Pancreas (tissue), 10 donors: ENCODE measurements at regions not wholly inside any gene's neighbourhood (a gene's known extent, or its start where the extent isn't known, plus 50 kb on each side); places are given as distances from the start of the nearest gene placed in this dataset.

Experiments
- ATAC-seq, 4 donors: fragments of 200-7000 bp; cut with Tn5 transposase; one replicate each; pipeline versions ENCODE4 v1.8.0 to v1.9.1; 2020; ENCODE audit warnings: mild to moderate bottlenecking in 4 of 4, moderate library complexity in 4 of 4
- DNase-seq, 6 donors: peaks; one replicate each; pipeline ENCODE4 v3.0.0-alpha.2; 2020
- FAIRE-seq: peaks from 2 replicates; lab custom pipeline; 2012; peaks lifted over from hg19 to GRCh38; lab: Jason Lieb, UNC
- H3K27ac ChIP-seq, 4 donors: fragments of 200-600 bp; sonication (generic); 1 replicate in 3 of 4; 2 replicates in 1 of 4; pipeline versions ENCODE4 v1.5.0 to v1.8.0; 2020
- H3K27me3 ChIP-seq, 4 donors: fragments of 200-600 bp; one replicate each; pipeline ENCODE4 v1.8.0; 2021
- H3K36me3 ChIP-seq, 3 donors: fragments of 200-600 bp; sonication (generic) in 1 of 3; one replicate each; pipeline versions ENCODE4 v1.5.0 to v1.8.0; 2020 to 2021
- H3K4me1 ChIP-seq, 3 donors: fragments of 200-600 bp; one replicate each; pipeline ENCODE4 v1.8.0; 2021
- H3K4me3 ChIP-seq, 4 donors: fragments of 200-600 bp; sonication (generic) in 2 of 4; one replicate each; pipeline versions ENCODE4 v1.5.0 to v1.8.0; 2020 to 2021
- H3K9me3 ChIP-seq, 4 donors: fragments of 200-600 bp; one replicate each; pipeline ENCODE4 v1.8.0; 2021
- WGBS, 2 donors: extraction: QIAGEN DNeasy Blood & Tissue Kit; methylation state at CpG; one replicate each; pipeline ENCODE4 v1.1.7; 2013; 5-methylcytosine and 5-hydroxymethylcytosine counted together
- intact Hi-C, 3 donors: fragments of 100-400 bp; cut with DNase I; formaldehyde crosslinking; loops; one replicate each; pipeline versions ENCODE4 v1.11.1 to v1.14.2; 2022
- TF ChIP-seq, protein P1 (sequence below), 4 donors: fragments of 200-600 bp; sonication (generic) in 3 of 4; IDR thresholded peaks; one replicate each; pipeline versions ENCODE4 v1.5.0 to v1.8.0; 2021; ENCODE audit warnings: antibody characterized with exemption in 4 of 4
- donor health status: healthy with polysubstance abuse.
- donor health status: DM: no; HTN: no; CAD: no; lungs with moderate emphysema.
- donor health status: DM: no; HTN: no; CAD: no.
- donor health status: control.
- donor health status: control.
- donor health status: Bipolar disorder and iron deficiency.
- donor health status: DM: yes; HTN: yes; CAD: no.
- donor health status: DM: no; HTN: no; CAD: no.
- donor health status: DM: no; HTN: no; CAD: no.
- donor health status: DM: yes; HTN: yes; CAD: no.

DNA sequence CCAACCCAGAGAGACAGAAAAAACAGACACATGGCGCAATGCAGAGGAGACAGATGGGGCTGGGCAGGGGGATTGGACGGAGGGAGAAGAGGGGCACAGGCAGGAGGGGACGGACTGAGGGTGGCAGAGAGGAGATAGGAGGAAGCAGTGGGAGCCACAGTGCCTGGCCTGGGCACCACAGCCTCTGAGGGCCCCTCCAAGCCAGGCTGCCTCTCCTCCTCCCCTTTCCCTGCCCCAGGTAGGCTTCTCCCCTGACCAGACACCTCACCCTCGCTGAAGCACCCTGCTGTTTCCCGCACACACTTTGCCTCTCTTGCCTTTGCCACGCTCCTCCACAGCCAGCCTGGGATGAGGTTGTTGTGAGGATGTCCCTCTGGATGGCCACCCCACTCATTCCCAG lies 84.0 kb upstream of the PRR20G start:
- WGBS, 2 donors: 47 to 61% methylated on average over 5 to 6 of the region's 6 CpGs
- Histone ChIP-seq H3K9me3 (no peaks in the 10 kb centered on the region), H3K36me3 (no peaks in the 10 kb centered on the region), H3K4me1 (no peaks in the 10 kb centered on the region), H3K27ac (no peak overlapping the region), H3K27me3 (no peaks in the 10 kb centered on the region), H3K4me3 (no peak overlapping the region)
- TF ChIP-seq, protein P1, sequence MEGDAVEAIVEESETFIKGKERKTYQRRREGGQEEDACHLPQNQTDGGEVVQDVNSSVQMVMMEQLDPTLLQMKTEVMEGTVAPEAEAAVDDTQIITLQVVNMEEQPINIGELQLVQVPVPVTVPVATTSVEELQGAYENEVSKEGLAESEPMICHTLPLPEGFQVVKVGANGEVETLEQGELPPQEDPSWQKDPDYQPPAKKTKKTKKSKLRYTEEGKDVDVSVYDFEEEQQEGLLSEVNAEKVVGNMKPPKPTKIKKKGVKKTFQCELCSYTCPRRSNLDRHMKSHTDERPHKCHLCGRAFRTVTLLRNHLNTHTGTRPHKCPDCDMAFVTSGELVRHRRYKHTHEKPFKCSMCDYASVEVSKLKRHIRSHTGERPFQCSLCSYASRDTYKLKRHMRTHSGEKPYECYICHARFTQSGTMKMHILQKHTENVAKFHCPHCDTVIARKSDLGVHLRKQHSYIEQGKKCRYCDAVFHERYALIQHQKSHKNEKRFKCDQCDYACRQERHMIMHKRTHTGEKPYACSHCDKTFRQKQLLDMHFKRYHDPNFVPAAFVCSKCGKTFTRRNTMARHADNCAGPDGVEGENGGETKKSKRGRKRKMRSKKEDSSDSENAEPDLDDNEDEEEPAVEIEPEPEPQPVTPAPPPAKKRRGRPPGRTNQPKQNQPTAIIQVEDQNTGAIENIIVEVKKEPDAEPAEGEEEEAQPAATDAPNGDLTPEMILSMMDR (IDR thresholded peaks at IDR 0.05): no peak
- intact Hi-C loops: no loop called here
- DNase-seq: no peak
- FAIRE-seq: no peak
- no peak for ATAC-seq

DNA sequence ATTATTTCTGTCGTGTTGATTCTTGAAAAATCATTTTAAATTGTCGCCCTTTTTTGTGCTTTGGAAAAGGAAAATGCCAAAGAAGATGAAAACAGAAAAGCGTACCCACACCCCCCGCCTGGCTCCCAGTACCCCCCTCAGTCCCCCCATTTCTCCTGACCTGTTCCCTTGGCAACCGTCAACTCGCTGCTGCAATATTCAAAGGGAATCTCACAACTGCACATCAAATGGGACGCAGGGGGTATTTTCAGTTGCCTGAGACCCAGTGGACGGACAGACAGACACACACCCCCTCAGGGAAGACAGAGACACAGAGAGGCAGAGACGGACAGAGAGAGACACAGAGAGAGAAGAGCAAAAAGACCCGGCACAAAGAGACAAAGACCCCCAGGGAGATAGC lies 83.5 kb upstream of the PRR20G start:
- TF ChIP-seq, protein P1 (IDR thresholded peaks at IDR 0.05): no peak
- intact Hi-C loops: no loop called here
- no peaks in the 10 kb centered on the region for H3K36me3 ChIP-seq
- no peaks in the 10 kb centered on the region for H3K27me3 ChIP-seq
- FAIRE-seq (no peak), ATAC-seq (no peak), DNase-seq (no peak)
- no peaks in the 10 kb centered on the region for H3K9me3 ChIP-seq
- H3K27ac ChIP-seq: no peak overlapping the region
- no peak overlapping the region for H3K4me3 ChIP-seq
- WGBS, 2 donors: 47 to 58% methylated on average over 10 of the region's 10 CpGs
- no peaks in the 10 kb centered on the region for H3K4me1 ChIP-seq

DNA sequence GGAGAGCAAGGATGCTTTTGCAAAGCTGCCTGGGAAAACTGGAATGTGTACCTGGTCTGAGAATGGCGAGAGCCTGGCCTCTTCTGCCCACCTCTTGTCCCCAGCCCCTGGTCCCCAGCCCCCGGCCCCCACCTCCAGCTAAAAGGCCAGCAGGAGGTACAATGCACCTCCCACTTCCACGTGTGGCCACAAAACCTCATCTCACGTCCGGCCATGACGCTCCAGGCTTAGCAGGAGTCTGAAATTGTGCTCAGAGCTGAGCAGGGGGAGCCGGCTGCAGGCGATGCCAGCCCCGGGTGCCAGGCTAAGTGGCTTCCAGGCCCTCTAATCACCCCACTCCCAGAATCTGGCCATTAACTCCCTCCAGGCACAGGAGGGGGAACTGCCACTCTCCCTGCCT lies 83.1 kb upstream of the PRR20G start:
- WGBS, 2 donors: 30 to 50% methylated on average over 9 of the region's 9 CpGs
- H3K27me3 ChIP-seq: no peaks in the 10 kb centered on the region

DNA sequence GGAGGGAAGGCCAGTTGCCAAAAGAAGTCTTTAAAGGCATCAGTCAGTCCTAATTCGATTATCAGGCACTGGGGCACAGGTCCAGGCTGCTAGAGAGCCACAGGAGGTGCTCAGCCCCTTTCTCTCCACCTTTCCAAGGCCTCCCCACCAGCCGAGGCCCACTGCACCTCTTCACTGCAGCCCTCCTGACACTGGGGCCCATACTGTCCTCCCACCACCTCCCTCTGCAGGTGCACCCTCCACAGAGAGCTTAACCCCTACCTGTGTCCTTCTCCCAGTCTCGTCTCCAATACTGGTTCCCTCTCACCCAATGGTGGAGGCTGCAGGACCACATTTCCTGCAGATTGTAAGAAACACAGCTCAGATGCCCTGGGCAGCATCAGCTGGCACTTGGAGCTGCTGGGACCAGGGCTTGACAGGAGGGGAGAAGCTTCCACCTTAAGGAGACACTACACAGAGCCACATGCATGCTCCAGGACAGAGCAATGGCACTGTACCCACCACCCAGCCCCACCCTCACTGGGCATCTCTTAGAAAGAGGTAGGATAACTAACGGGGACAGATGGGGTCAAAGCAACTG lies 81.6 kb upstream of the PRR20G start:
- FAIRE-seq: no peak
- ATAC-seq: no peak
- 29 to 38% methylated on average over 4 of the region's 4 CpGs for WGBS, 2 donors
- H3K9me3 ChIP-seq: no peaks in the 10 kb centered on the region
- no peak overlapping the region for H3K4me3 ChIP-seq
- no peak overlapping the region for H3K27ac ChIP-seq
- no peak for DNase-seq
- intact Hi-C loops: no loop called here
- H3K27me3 ChIP-seq: no peaks in the 10 kb centered on the region
- H3K36me3 ChIP-seq: no peaks in the 10 kb centered on the region
- no peaks in the 10 kb centered on the region for H3K4me1 ChIP-seq
- TF ChIP-seq, protein P1 (IDR thresholded peaks at IDR 0.05): no peak

More for the DNA sequence above, 83.1 kb upstream of the PRR20G start:
- FAIRE-seq (no peak), ATAC-seq (no peak), DNase-seq (no peak)
- H3K4me3 ChIP-seq: no peak overlapping the region
- TF ChIP-seq, protein P1 (IDR thresholded peaks at IDR 0.05): no peak
- H3K9me3 ChIP-seq: no peaks in the 10 kb centered on the region
- intact Hi-C loops: no loop called here
- H3K36me3 ChIP-seq: no peaks in the 10 kb centered on the region
- H3K4me1 ChIP-seq: no peaks in the 10 kb centered on the region
- no peak overlapping the region for H3K27ac ChIP-seq

DNA sequence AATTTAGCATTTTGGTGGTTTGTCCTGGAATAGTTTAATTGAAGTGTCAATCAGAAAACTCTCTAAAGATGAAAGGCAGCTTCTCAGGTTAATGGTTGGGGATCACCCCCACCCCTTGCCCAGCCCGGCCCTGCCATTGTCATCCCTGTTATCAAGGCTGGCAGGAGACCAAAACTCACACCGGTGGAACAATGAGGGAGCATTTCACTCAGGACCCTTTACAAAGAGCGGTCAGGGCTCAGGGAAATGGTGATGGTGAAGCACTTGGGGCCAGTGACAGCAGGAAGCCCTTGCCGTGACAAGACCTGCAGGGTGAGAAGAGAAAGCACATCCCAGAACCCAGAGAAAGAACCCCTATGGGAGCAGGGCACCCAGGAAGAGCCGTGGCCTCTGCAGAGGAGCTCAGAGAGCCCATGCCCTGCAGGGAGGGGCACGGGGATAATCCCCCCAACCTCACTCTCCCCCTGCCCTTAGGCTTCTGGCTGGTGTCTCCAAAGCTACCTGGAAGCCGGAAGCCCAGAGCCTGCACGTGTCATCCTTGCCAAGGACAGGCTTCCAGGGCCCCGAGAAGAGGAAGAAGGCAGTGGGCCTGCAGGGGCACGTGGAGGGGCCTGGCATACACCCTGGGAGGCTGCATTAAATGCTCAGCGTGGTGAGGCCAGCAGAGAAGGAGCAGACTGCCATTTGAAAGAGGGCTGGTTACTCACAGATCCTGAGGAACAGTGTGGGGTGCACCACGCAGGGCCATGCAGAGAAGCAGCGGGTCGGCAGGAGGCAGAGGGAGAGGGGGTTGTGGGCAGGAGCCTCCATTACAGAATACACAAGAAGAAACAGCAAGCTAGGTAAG lies 80.6 kb upstream of the PRR20G start:
- no peak for ATAC-seq
- Histone ChIP-seq H3K4me1 (no peaks in the 10 kb centered on the region), H3K27me3 (no peaks in the 10 kb centered on the region), H3K36me3 (no peaks in the 10 kb centered on the region), H3K4me3 (no peak overlapping the region), H3K9me3 (no peaks in the 10 kb centered on the region), H3K27ac (no peak overlapping the region)
- intact Hi-C loops: no loop called here
- 39 to 49% methylated on average over 14 of the region's 14 CpGs for WGBS, 2 donors
- DNase-seq: no peak
- TF ChIP-seq, protein P1 (IDR thresholded peaks at IDR 0.05): no peak
- no peak for FAIRE-seq
